Neutrophil (primary cell): ENCODE measurements at regions not wholly inside any gene's neighbourhood (a gene's known extent, or its start where the extent isn't known, plus 50 kb on each side); places are given as distances from the start of the nearest gene placed in this dataset.

ENCODE experiments used
- H3K27ac ChIP-seq: fragments of 200-600 bp; sonication (generic); 2 replicates; pipeline ENCODE4 v1.5.1; 2016; ENCODE audit warnings: mild to moderate bottlenecking, moderate library complexity
- H3K27me3 ChIP-seq: fragments of 200-600 bp; sonication (generic); 2 replicates; pipeline ENCODE4 v1.6.0; 2016; ENCODE audit warnings: mild to moderate bottlenecking
- H3K36me3 ChIP-seq: fragments of 200-600 bp; sonication (generic); 2 replicates; pipeline ENCODE4 v1.5.1; 2017
- H3K4me1 ChIP-seq, 2 experiments: fragments of 200-600 bp in 1 of 2; sonication (generic) in 1 of 2; 1 replicate in 1 of 2; 2 replicates in 1 of 2; pipeline versions ENCODE4 v1.5.1 to v1.6.1; 2013 to 2016; ENCODE audit warnings: low read depth in 1 of 2, low read length in 1 of 2, mild to moderate bottlenecking in 1 of 2, moderate library complexity in 1 of 2; ENCODE audit not compliant: control insufficient read depth in 1 of 2, insufficient read depth in 1 of 2
- H3K4me3 ChIP-seq, 2 experiments: fragments of 200-600 bp in 1 of 2; sonication (generic) in 1 of 2; 1 replicate in 1 of 2; 2 replicates in 1 of 2; pipeline ENCODE4 v1.5.1; 2013 to 2016; ENCODE audit warnings: low read depth in 1 of 2, low read length in 1 of 2, mild to moderate bottlenecking in 1 of 2, moderate library complexity in 1 of 2
- H3K9me3 ChIP-seq: fragments of 200-600 bp; sonication (generic); 2 replicates; pipeline ENCODE4 v1.5.1; 2016
- TF ChIP-seq, protein P1 (sequence below): fragments of 200-600 bp; sonication (generic); IDR thresholded peaks from 2 replicates; pipeline ENCODE4 v1.5.1; 2016; ENCODE audit warnings: antibody characterized with exemption

DNA sequence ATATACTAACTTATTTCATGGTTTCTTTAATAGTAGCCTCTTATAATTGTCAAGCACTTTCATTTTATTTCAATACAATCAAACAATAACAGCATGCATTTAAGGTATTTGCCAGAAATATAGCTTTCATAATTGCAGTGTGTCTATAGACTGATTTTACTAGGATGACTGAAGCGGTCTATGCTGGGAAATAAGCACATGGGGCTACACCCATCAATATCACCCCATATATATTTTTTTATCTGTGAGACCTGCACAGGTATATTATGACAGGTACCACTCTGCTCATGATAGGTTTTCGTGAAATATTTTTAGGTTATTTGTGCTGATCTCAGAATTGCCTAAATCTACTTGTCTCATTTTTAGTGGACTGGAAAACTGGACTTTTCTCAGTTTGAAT, 229.1 kb upstream of the PITX2 start:
- TF ChIP-seq, protein P1, sequence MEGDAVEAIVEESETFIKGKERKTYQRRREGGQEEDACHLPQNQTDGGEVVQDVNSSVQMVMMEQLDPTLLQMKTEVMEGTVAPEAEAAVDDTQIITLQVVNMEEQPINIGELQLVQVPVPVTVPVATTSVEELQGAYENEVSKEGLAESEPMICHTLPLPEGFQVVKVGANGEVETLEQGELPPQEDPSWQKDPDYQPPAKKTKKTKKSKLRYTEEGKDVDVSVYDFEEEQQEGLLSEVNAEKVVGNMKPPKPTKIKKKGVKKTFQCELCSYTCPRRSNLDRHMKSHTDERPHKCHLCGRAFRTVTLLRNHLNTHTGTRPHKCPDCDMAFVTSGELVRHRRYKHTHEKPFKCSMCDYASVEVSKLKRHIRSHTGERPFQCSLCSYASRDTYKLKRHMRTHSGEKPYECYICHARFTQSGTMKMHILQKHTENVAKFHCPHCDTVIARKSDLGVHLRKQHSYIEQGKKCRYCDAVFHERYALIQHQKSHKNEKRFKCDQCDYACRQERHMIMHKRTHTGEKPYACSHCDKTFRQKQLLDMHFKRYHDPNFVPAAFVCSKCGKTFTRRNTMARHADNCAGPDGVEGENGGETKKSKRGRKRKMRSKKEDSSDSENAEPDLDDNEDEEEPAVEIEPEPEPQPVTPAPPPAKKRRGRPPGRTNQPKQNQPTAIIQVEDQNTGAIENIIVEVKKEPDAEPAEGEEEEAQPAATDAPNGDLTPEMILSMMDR, result no peak
- no peaks in the 10 kb centered on the region for H3K36me3 ChIP-seq
- no peak overlapping the region for H3K4me3 ChIP-seq
- H3K4me1 ChIP-seq, result no peaks in the 10 kb centered on the region
- no peak overlapping the region for H3K27ac ChIP-seq
- H3K27me3 ChIP-seq, result no peaks in the 10 kb centered on the region
- H3K9me3 ChIP-seq, result no peaks in the 10 kb centered on the region

DNA sequence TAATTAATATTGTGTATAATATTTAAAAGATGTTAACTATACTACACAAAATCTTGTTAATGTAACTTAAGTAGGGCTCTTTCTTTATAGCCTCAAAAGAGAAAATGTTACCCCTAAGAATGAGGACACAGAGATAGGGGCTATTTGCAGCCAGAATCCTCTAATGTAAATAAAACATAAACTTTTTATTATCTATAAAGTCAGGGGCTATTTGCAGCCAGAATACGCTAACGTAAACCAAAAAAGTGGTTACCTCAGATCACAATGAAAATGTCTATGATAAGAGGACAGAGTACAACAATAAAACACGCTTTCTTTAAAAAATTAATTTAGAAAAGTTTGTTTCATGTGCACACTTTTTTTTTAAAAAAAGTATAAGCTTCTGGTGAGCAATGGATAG, 229.9 kb upstream of the PITX2 start:
- Histone ChIP-seq H3K27me3 (no peaks in the 10 kb centered on the region), H3K4me1 (no peaks in the 10 kb centered on the region), H3K4me3 (no peak overlapping the region), H3K36me3 (no peaks in the 10 kb centered on the region), H3K27ac (no peak overlapping the region), H3K9me3 (no peaks in the 10 kb centered on the region)
- TF ChIP-seq, protein P1, result no peak

DNA sequence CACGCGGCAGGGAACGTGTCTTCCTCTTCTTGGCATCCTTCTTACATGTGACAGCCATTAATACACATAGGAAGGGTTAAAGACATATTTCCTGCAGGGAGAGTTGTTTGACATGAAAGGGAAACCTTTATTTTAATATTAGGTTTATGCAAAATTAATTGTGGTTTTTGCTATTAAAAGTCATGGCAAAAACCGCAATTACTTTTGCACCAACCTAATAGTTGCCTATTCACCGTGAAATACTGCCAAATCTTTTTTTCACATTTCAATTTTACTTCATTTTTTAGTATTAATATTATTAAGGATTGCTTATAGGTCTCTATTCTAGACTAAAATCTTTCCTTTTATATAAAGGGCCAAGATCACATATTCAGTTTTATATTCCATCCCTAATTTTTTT, 230.4 kb upstream of the PITX2 start:
- no peak overlapping the region for H3K4me3 ChIP-seq
- no peaks in the 10 kb centered on the region for H3K36me3 ChIP-seq
- no peaks in the 10 kb centered on the region for H3K27me3 ChIP-seq
- no peaks in the 10 kb centered on the region for H3K9me3 ChIP-seq
- no peaks in the 10 kb centered on the region for H3K4me1 ChIP-seq
- H3K27ac ChIP-seq, result no peak overlapping the region
- TF ChIP-seq, protein P1, result no peak

DNA sequence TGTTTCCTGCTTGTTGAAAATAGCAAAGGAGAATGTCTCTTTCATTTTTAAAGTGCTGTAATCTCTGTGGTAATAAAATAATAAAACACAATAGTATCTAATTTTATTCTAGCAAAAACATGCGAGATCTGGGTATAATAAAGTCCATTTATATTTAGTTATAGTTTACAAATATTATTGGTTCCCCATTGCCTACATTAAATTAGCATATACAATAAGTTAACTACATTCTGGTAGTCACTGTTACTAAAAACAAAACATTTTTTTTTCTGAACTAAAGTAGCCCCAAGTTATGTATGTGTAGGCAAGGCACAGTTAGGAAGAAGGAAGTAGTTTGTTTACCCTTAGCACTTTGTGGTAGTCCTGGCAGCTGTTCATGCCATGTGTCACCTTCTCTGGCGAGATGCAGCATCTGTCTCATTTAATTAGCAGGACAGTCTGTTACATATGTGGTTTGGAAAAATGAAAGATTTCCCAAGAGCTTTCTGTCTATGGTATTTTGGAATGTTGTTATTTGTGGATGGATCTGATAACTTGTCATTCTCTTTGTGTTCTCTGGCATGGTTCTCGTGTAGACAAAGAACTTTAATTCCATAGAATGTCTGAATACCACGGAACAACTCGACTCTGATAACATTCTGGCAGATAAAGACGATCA, 231.3 kb upstream of the PITX2 start:
- H3K4me3 ChIP-seq, result no peak overlapping the region
- no peaks in the 10 kb centered on the region for H3K27me3 ChIP-seq
- H3K4me1 ChIP-seq, result no peaks in the 10 kb centered on the region
- no peak overlapping the region for H3K27ac ChIP-seq
- no peaks in the 10 kb centered on the region for H3K36me3 ChIP-seq
- no peaks in the 10 kb centered on the region for H3K9me3 ChIP-seq
- TF ChIP-seq, protein P1, result no peak

DNA sequence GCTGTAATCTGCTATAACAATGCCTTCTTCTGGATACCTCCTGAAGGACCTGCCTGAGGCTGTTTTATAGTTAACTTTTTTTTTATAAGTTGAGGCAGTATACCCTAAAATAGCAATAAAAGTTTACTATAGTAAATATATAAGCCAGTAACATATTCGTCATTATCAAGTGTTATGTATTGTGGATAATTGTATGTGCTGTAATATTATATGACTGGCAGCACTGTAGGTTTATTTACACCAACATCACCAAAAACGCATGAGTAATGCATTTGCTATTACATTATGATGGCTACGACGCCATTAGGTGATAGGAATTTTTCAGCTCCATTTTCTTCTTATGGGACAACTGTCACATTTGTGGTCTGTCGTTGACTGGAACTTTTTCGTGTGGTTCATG, 237.2 kb upstream of the PITX2 start:
- H3K4me3 ChIP-seq, result no peak overlapping the region
- no peaks in the 10 kb centered on the region for H3K36me3 ChIP-seq
- H3K9me3 ChIP-seq, result no peaks in the 10 kb centered on the region

More for the DNA sequence above, 237.2 kb upstream of the PITX2 start:
- no peak overlapping the region for H3K27ac ChIP-seq
- TF ChIP-seq, protein P1, result no peak
- no peaks in the 10 kb centered on the region for H3K4me1 ChIP-seq
- no peaks in the 10 kb centered on the region for H3K27me3 ChIP-seq
